T-cell (primary cell): ENCODE measurements at regions not wholly inside any gene's neighbourhood (a gene's known extent, or its start where the extent isn't known, plus 50 kb on each side); places are given as distances from the start of the nearest gene placed in this dataset.

Experiments
- ATAC-seq, 4 experiments: fragments of 200-7000 bp in 3 of 4; fragments of 150-1000 bp in 1 of 4; cut with Tn5 transposase; replicated peaks in 1 of 4; 1 replicate in 3 of 4; 2 replicates in 1 of 4; pipeline ENCODE4 v1.10.0; 2021; ENCODE audit warnings: moderate library complexity in 3 of 4, mild to moderate bottlenecking in 2 of 4, moderate number of reproducible peaks in 1 of 4
- CTCF ChIA-PET, 2 donors: fragments of 300-600 bp; sonication (Branson Sonifier 250); formaldehyde crosslinking; loops; one replicate each; lab custom pipeline; 2022; ENCODE audit warnings: antibody characterized with exemption in 2 of 2; lab: Charles Lee
- POLR2A ChIA-PET, 2 donors: fragments of 300-600 bp; sonication (Branson Sonifier 250); formaldehyde crosslinking; loops; one replicate each; lab custom pipeline; 2022; ENCODE audit warnings: antibody characterized with exemption in 2 of 2; lab: Charles Lee
- DNase-seq, 35 experiments: peaks; one replicate each; pipeline versions ENCODE4 v3.0.0 to v3.0.0-alpha.2; 2013 to 2023
- H3K27ac ChIP-seq: one replicate; pipeline ENCODE4 v1.5.1; 2013; ENCODE audit warnings: low read length
- H3K27me3 ChIP-seq, 2 experiments: replicated peaks in 1 of 2; 1 replicate in 1 of 2; 2 replicates in 1 of 2; pipeline versions ENCODE4 v1.6.1 to v1.7.0; 2013; ENCODE audit warnings: low read length in 1 of 2, mixed read lengths in 1 of 2; ENCODE audit not compliant: control insufficient read depth in 2 of 2, insufficient read depth in 2 of 2; ENCODE audit errors: extremely low read depth in 1 of 2
- H3K36me3 ChIP-seq, 2 donors: 1 replicate in 1 of 2; 2 replicates in 1 of 2; pipeline versions ENCODE4 v1.6.1 to v1.7.0; 2013; ENCODE audit warnings: low read length in 1 of 2; ENCODE audit not compliant: control insufficient read depth in 2 of 2, insufficient read depth in 1 of 2; ENCODE audit errors: extremely low read depth in 1 of 2
- H3K4me1 ChIP-seq, 2 experiments: 1 replicate in 1 of 2; 2 replicates in 1 of 2; pipeline versions ENCODE4 v1.6.1 to v1.7.0; 2013; ENCODE audit warnings: low read length in 2 of 2, mixed read lengths in 1 of 2; ENCODE audit not compliant: insufficient read depth in 2 of 2, control insufficient read depth in 1 of 2; ENCODE audit errors: extremely low read depth in 1 of 2
- H3K4me3 ChIP-seq, 2 donors: 1 replicate in 1 of 2; 2 replicates in 1 of 2; pipeline versions ENCODE4 v1.5.1 to v1.7.0; 2013; ENCODE audit warnings: mild to moderate bottlenecking in 2 of 2, low read length in 1 of 2, moderate library complexity in 1 of 2; ENCODE audit not compliant: control insufficient read depth in 1 of 2; ENCODE audit errors: extremely low read depth in 1 of 2
- H3K9me3 ChIP-seq: 2 replicates; pipeline ENCODE4 v1.7.0; 2013
- H3K27ac Mint-ChIP-seq, 2 donors: one replicate each; pipeline ENCODE4 v1.8.0; 2020 to 2021; ENCODE audit warnings: mild to moderate bottlenecking in 2 of 2, mixed read lengths in 2 of 2
- H3K27me3 Mint-ChIP-seq, 2 donors: one replicate each; pipeline ENCODE4 v1.8.0; 2021 to 2022; ENCODE audit warnings: mixed read lengths in 2 of 2
- H3K36me3 Mint-ChIP-seq: one replicate; pipeline ENCODE4 v1.8.0; 2021; ENCODE audit warnings: mixed read lengths
- H3K4me1 Mint-ChIP-seq, 3 donors: one replicate each; pipeline ENCODE4 v1.8.0; 2020 to 2022; ENCODE audit warnings: mixed read lengths in 3 of 3, mild to moderate bottlenecking in 1 of 3
- H3K4me3 Mint-ChIP-seq, 3 donors: one replicate each; pipeline ENCODE4 v1.8.0; 2020 to 2022; ENCODE audit warnings: mild to moderate bottlenecking in 3 of 3, mixed read lengths in 3 of 3, moderate library complexity in 3 of 3
- H3K9me3 Mint-ChIP-seq, 3 donors: one replicate each; pipeline ENCODE4 v1.8.0; 2020 to 2022; ENCODE audit warnings: mixed read lengths in 3 of 3
- WGBS: methylation state at CpG from one replicate; pipeline ENCODE4 v1.1.5; 2013; ENCODE audit warnings: missing lambda C conversion rate; ENCODE audit not compliant: insufficient coverage; 5-methylcytosine and 5-hydroxymethylcytosine counted together

GRCh38 chr17:52237151-52237550 is 78.6 kb upstream of the CA10 start:
- H3K4me1 ChIP-seq: no peaks in the 10 kb centered on the region
- ChIA-PET POLR2A (no interaction called here), CTCF (no interaction called here)
- Mint-ChIP-seq H3K27ac (no peak overlapping the region), H3K4me3 (no peak overlapping the region), H3K27me3 (peaks cover 2 to 4% of the 10 kb centered on the region in 2 donors), H3K9me3 (peaks cover 0 to 11% (median 0%) of the 10 kb centered on the region in 3 donors), H3K4me1 (no peaks in the 10 kb centered on the region), H3K36me3 (no peaks in the 10 kb centered on the region)
- no peak overlapping the region for H3K27ac ChIP-seq
- H3K4me3 ChIP-seq: no peak overlapping the region
- H3K9me3 ChIP-seq: no peaks in the 10 kb centered on the region
- DNase-seq: no peak
- ATAC-seq: no peak
- H3K36me3 ChIP-seq: no peaks in the 10 kb centered on the region
- no peaks in the 10 kb centered on the region for H3K27me3 ChIP-seq
- WGBS: 65% methylated on average over 4 of the region's 6 CpGs

- POLR2A ChIA-PET: no interaction called here
- Mint-ChIP-seq H3K27me3 (peaks cover 2 to 11% of the 10 kb centered on the region in 2 donors), H3K27ac (no peak overlapping the region), H3K9me3 (peaks cover 0 to 11% (median 0%) of the 10 kb centered on the region in 3 donors), H3K4me1 (no peaks in the 10 kb centered on the region), H3K36me3 (no peaks in the 10 kb centered on the region), H3K4me3 (no peak overlapping the region)
- CTCF ChIA-PET: no interaction called here
- Histone ChIP-seq H3K4me1 (no peaks in the 10 kb centered on the region), H3K36me3 (no peaks in the 10 kb centered on the region), H3K4me3 (no peak overlapping the region), H3K27me3 (no peaks in the 10 kb centered on the region), H3K27ac (no peak overlapping the region), H3K9me3 (no peaks in the 10 kb centered on the region)
- no CpG with 5 or more reads among the region's 1 CpG for WGBS
- ATAC-seq: no peak
- DNase-seq: no peak
Observed at GRCh38 chr17:52235516-52235915, 77.0 kb upstream of the CA10 start.

DNA sequence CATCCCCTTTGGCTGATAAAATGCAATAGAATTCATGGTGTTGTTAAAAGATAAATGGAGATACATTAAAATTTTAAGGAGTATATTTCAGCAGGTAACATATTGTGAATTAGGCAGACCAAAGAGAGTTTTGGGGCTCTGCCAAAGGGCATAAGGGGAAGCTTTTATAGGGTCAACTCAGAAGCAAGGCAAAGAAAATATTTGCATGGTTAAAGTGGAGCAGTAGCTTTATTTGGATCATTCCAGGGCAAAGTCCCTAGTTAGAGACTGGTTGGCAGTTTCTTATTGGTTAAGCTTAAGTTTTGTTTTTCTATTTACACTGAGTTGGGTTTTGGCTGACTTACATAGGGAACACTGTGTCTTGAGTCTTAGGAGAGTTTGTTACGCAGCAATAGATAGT is 75.1 kb upstream of the CA10 start:
- ChIA-PET CTCF (no interaction called here), POLR2A (no interaction called here)
- no peaks in the 10 kb centered on the region for H3K27me3 ChIP-seq
- no peak overlapping the region for H3K4me3 ChIP-seq
- DNase-seq (no peak), ATAC-seq (no peak)
- H3K4me1 ChIP-seq: no peaks in the 10 kb centered on the region
- no peak overlapping the region for H3K4me3 Mint-ChIP-seq
- H3K27me3 Mint-ChIP-seq: peaks cover 2 to 7% of the 10 kb centered on the region in 2 donors
- no peaks in the 10 kb centered on the region for H3K36me3 Mint-ChIP-seq
- no peak overlapping the region for H3K27ac Mint-ChIP-seq
- no peaks in the 10 kb centered on the region for H3K4me1 Mint-ChIP-seq
- no peak overlapping the region for H3K27ac ChIP-seq
- H3K36me3 ChIP-seq: no peaks in the 10 kb centered on the region
- peaks cover 0 to 2% (median 0%) of the 10 kb centered on the region in 3 donors for H3K9me3 Mint-ChIP-seq
- no peaks in the 10 kb centered on the region for H3K9me3 ChIP-seq
- WGBS: no CpG with 5 or more reads among the region's 1 CpG

DNA sequence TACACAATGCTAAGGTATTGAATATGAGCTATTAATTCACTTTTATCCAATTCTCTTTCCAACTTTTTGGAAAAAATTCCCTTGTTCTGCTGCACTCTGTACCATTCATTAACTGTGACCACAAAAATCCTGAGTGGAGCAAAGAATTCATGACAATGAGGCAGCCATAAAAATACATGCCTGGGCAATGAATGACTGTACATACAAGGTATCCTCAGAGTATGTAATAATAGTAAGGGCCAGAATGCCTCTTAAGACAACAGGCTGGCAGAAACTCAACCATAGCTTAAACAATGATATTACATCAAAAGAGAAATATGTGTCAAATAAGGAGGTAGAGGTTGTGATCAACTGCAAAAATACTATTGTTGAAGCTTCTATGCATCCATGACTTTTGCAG is 74.7 kb upstream of the CA10 start:
- H3K4me1 Mint-ChIP-seq: no peaks in the 10 kb centered on the region

GRCh38 chr17:52228823-52229222 is 70.3 kb upstream of the CA10 start:
- no peaks in the 10 kb centered on the region for H3K4me1 ChIP-seq
- H3K4me1 Mint-ChIP-seq: no peaks in the 10 kb centered on the region
- ATAC-seq (no peak), DNase-seq (no peak)
- 63% methylated on average over 3 of the region's 3 CpGs for WGBS
- no peaks in the 10 kb centered on the region for H3K27me3 ChIP-seq
- no peaks in the 10 kb centered on the region for H3K36me3 ChIP-seq
- H3K27ac ChIP-seq: no peak overlapping the region
- peaks cover 6 to 7% of the 10 kb centered on the region in 2 donors for H3K27me3 Mint-ChIP-seq
- H3K9me3 ChIP-seq: no peaks in the 10 kb centered on the region
- no peak overlapping the region for H3K4me3 Mint-ChIP-seq
- CTCF ChIA-PET: no interaction called here
- H3K36me3 Mint-ChIP-seq: no peaks in the 10 kb centered on the region
- H3K27ac Mint-ChIP-seq: no peak overlapping the region
- no peaks in the 10 kb centered on the region for H3K9me3 Mint-ChIP-seq
- no peak overlapping the region for H3K4me3 ChIP-seq
- POLR2A ChIA-PET: no interaction called here

More for the DNA sequence above, 74.7 kb upstream of the CA10 start:
- H3K27me3 ChIP-seq: no peaks in the 10 kb centered on the region
- ATAC-seq (no peak), DNase-seq (no peak)
- no peaks in the 10 kb centered on the region for H3K4me1 ChIP-seq
- Mint-ChIP-seq H3K27me3 (peaks cover 4 to 7% of the 10 kb centered on the region in 2 donors), H3K27ac (no peak overlapping the region), H3K9me3 (no peaks in the 10 kb centered on the region), H3K36me3 (no peaks in the 10 kb centered on the region), H3K4me3 (no peak overlapping the region)
- ChIA-PET CTCF (no interaction called here), POLR2A (no interaction called here)
- H3K27ac ChIP-seq: no peak overlapping the region
- no peaks in the 10 kb centered on the region for H3K9me3 ChIP-seq
- no peak overlapping the region for H3K4me3 ChIP-seq
- H3K36me3 ChIP-seq: no peaks in the 10 kb centered on the region

- DNase-seq (no peak), ATAC-seq (no peak)
- ChIA-PET CTCF (no interaction called here), POLR2A (no interaction called here)
- no peaks in the 10 kb centered on the region for H3K9me3 Mint-ChIP-seq
- Histone ChIP-seq H3K27me3 (no peaks in the 10 kb centered on the region), H3K4me3 (no peak overlapping the region), H3K9me3 (no peaks in the 10 kb centered on the region), H3K4me1 (no peaks in the 10 kb centered on the region), H3K36me3 (no peaks in the 10 kb centered on the region), H3K27ac (no peak overlapping the region)
- H3K27ac Mint-ChIP-seq: no peak overlapping the region
- 89% methylated on average over 1 of the region's 2 CpGs for WGBS
- no peaks in the 10 kb centered on the region for H3K4me1 Mint-ChIP-seq
- H3K27me3 Mint-ChIP-seq: peaks cover 6 to 7% of the 10 kb centered on the region in 2 donors
- H3K4me3 Mint-ChIP-seq: no peak overlapping the region
- H3K36me3 Mint-ChIP-seq: no peaks in the 10 kb centered on the region
Observed at GRCh38 chr17:52227926-52228325, 69.4 kb upstream of the CA10 start.

- Mint-ChIP-seq H3K9me3 (peaks cover 0 to 9% (median 0%) of the 10 kb centered on the region in 3 donors), H3K36me3 (no peaks in the 10 kb centered on the region), H3K4me1 (no peaks in the 10 kb centered on the region), H3K27ac (no peak overlapping the region), H3K4me3 (no peak overlapping the region), H3K27me3 (peaks cover 3 to 6% of the 10 kb centered on the region in 2 donors)
- H3K4me3 ChIP-seq: no peak overlapping the region
- no peaks in the 10 kb centered on the region for H3K27me3 ChIP-seq
- DNase-seq (no peak), ATAC-seq (no peak)
- 64% methylated on average over 2 of the region's 3 CpGs for WGBS
- ChIA-PET CTCF (interaction anchor here in 1 of 2 donors (0.5 kb wide), 1 partner anchor 295 kb away, joined by 3 read pairs; no protein-coding TSS in a partner anchor), POLR2A (no interaction called here)
- H3K4me1 ChIP-seq: no peaks in the 10 kb centered on the region
- H3K36me3 ChIP-seq: no peaks in the 10 kb centered on the region
- no peak overlapping the region for H3K27ac ChIP-seq
- no peaks in the 10 kb centered on the region for H3K9me3 ChIP-seq
Observed at GRCh38 chr17:52213451-52213850, 54.9 kb upstream of the CA10 start.
